Keratinocyte (primary cell): ENCODE measurements at regions not wholly inside any gene's neighbourhood (a gene's known extent, or its start where the extent isn't known, plus 50 kb on each side); places are given as distances from the start of the nearest gene placed in this dataset.

ENCODE experiments used
- DNase-seq: peaks from one replicate; pipeline ENCODE4 v3.0.0-alpha.2; 2011; ENCODE audit warnings: low read depth, missing footprints, low spot score
- FAIRE-seq: peaks from 2 replicates; lab custom pipeline; 2011; peaks lifted over from hg19 to GRCh38; lab: Jason Lieb, UNC
- H2AFZ ChIP-seq: 2 replicates; pipeline ENCODE4 v1.6.0; 2012; ENCODE audit warnings: low read length, control low read depth, inconsistent platforms; ENCODE audit not compliant: control insufficient read depth
- H3K27ac ChIP-seq: 2 replicates; pipeline ENCODE4 v1.5.1; 2011; ENCODE audit warnings: low read length; ENCODE audit not compliant: control insufficient read depth, insufficient read depth
- H3K27me3 ChIP-seq: 3 replicates; pipeline ENCODE4 v1.6.0; 2011; ENCODE audit warnings: low read length; ENCODE audit not compliant: control insufficient read depth, insufficient read depth; ENCODE audit errors: extremely low read depth
- H3K36me3 ChIP-seq, 2 experiments: 2 replicates in 1 of 2; 3 replicates in 1 of 2; pipeline ENCODE4 v1.5.1; 2011; ENCODE audit warnings: low read length in 2 of 2, mild to moderate bottlenecking in 1 of 2; ENCODE audit not compliant: control insufficient read depth in 2 of 2, insufficient read depth in 2 of 2; ENCODE audit errors: extremely low read depth in 1 of 2
- H3K4me1 ChIP-seq: 3 replicates; pipeline ENCODE4 v1.5.1; 2011; ENCODE audit warnings: low read length; ENCODE audit not compliant: control insufficient read depth, insufficient read depth; ENCODE audit errors: extremely low read depth
- H3K4me2 ChIP-seq: 3 replicates; pipeline ENCODE4 v1.6.0; 2011; ENCODE audit warnings: low read depth, low read length; ENCODE audit not compliant: control insufficient read depth, insufficient read depth; ENCODE audit errors: extremely low read depth
- H3K4me3 ChIP-seq, 3 experiments: fragments of 200-600 bp in 1 of 3; sonication (generic) in 1 of 3; 2 replicates in 2 of 3; 3 replicates in 1 of 3; pipeline ENCODE4 v1.5.1; 2011 to 2016; ENCODE audit warnings: low read length in 3 of 3, mild to moderate bottlenecking in 3 of 3, control low read depth in 2 of 3, inconsistent platforms in 1 of 3, low read depth in 1 of 3, mixed read lengths in 1 of 3, mixed run types in 1 of 3, moderate library complexity in 1 of 3; ENCODE audit not compliant: control insufficient read depth in 2 of 3, insufficient read depth in 2 of 3; ENCODE audit errors: extremely low read depth in 1 of 3
- H3K79me2 ChIP-seq: 2 replicates; pipeline ENCODE4 v1.6.0; 2012; ENCODE audit warnings: low read length; ENCODE audit not compliant: control insufficient read depth, insufficient read depth
- H3K9ac ChIP-seq: 3 replicates; pipeline ENCODE4 v1.6.0; 2011; ENCODE audit warnings: low read length; ENCODE audit not compliant: control insufficient read depth, insufficient read depth; ENCODE audit errors: extremely low read depth
- H3K9me1 ChIP-seq: 3 replicates; pipeline ENCODE4 v1.6.0; 2011; ENCODE audit warnings: low read length; ENCODE audit not compliant: control insufficient read depth, insufficient read depth; ENCODE audit errors: extremely low read depth
- H3K9me3 ChIP-seq: 2 replicates; pipeline ENCODE4 v1.5.1; 2012; ENCODE audit warnings: low read depth, low read length; ENCODE audit not compliant: control insufficient read depth
- H4K20me1 ChIP-seq: 3 replicates; pipeline ENCODE4 v1.6.0; 2011; ENCODE audit warnings: low read length; ENCODE audit not compliant: control insufficient read depth, insufficient read depth; ENCODE audit errors: extremely low read depth
- CTCF ChIP-seq, 3 experiments: IDR thresholded peaks in 1 of 3; conservative IDR thresholded peaks in 1 of 3; optimal IDR thresholded peaks in 1 of 3; 2 replicates in 2 of 3; 3 replicates in 1 of 3; pipeline versions ENCODE3 to v1.5.1; 2011; ENCODE audit warnings: low read length in 3 of 3, mild to moderate bottlenecking in 3 of 3, moderate library complexity in 2 of 3, control low read depth in 1 of 3, inconsistent platforms in 1 of 3; ENCODE audit not compliant: insufficient read depth in 2 of 3; ENCODE audit errors: extremely low read depth in 1 of 3
- EZH2 ChIP-seq: IDR thresholded peaks from one replicate; pipeline ENCODE4 v1.6.1; 2012; ENCODE audit warnings: inconsistent platforms, mild to moderate bottlenecking, low read length, moderate library complexity
- dilution Hi-C: fragments of 300-500 bp; cut with MboI; formaldehyde crosslinking; loops from one replicate; pipeline ENCODE4 v1.7.0; 2020; ENCODE audit warnings: low sequenced_read_pairs; ENCODE audit not compliant: extremely low pct_ligation_motif_present

GRCh38 chr21:17976691-17977090, 157.5 kb upstream of the C21orf91 start:
- Histone ChIP-seq H4K20me1 (no peaks in the 10 kb centered on the region), H3K27ac (no peak overlapping the region), H3K9ac (no peak overlapping the region), H3K4me1 (no peaks in the 10 kb centered on the region), H3K4me2 (no peak overlapping the region), H3K9me1 (no peaks in the 10 kb centered on the region), H3K4me3 (no peak overlapping the region), H2AFZ (no peak overlapping the region), H3K9me3 (no peaks in the 10 kb centered on the region), H3K79me2 (no peaks in the 10 kb centered on the region), H3K36me3 (no peaks in the 10 kb centered on the region), H3K27me3 (no peaks in the 10 kb centered on the region)
- TF ChIP-seq EZH2 (no peak), CTCF (optimal IDR thresholded peaks at IDR 0.05 in 1 of 3, IDR thresholded peaks at IDR 0.05 in 1 of 3, conservative IDR thresholded peaks at IDR 0.05 in 1 of 3; ENCODE audit: extremely low read depth in 1 of 3, insufficient read depth in 2 of 3, low read length in 3 of 3) (no peak)
- FAIRE-seq (no peak), DNase-seq (no peak)
- dilution Hi-C loops: no loop called here

GRCh38 chr21:17976139-17976538, 157.0 kb upstream of the C21orf91 start:
- no peaks in the 10 kb centered on the region for H3K36me3 ChIP-seq
- no peak overlapping the region for H2AFZ ChIP-seq
- DNase-seq: no peak
- no peaks in the 10 kb centered on the region for H3K9me3 ChIP-seq
- H3K9ac ChIP-seq: no peak overlapping the region
- H3K27me3 ChIP-seq: no peaks in the 10 kb centered on the region
- TF ChIP-seq EZH2 (no peak), CTCF (optimal IDR thresholded peaks at IDR 0.05 in 1 of 3, IDR thresholded peaks at IDR 0.05 in 1 of 3, conservative IDR thresholded peaks at IDR 0.05 in 1 of 3; ENCODE audit: extremely low read depth in 1 of 3, insufficient read depth in 2 of 3, low read length in 3 of 3) (no peak)
- H3K27ac ChIP-seq: no peak overlapping the region
- no peaks in the 10 kb centered on the region for H3K79me2 ChIP-seq
- H4K20me1 ChIP-seq: no peaks in the 10 kb centered on the region
- dilution Hi-C loops: no loop called here
- H3K4me3 ChIP-seq: no peak overlapping the region
- no peak overlapping the region for H3K4me2 ChIP-seq
- no peaks in the 10 kb centered on the region for H3K4me1 ChIP-seq
- H3K9me1 ChIP-seq: no peaks in the 10 kb centered on the region
- FAIRE-seq: no peak
